ENCODE measurements at regions not wholly inside any gene's neighbourhood (a gene's known extent, or its start where the extent isn't known, plus 50 kb on each side); places are given as distances from the start of the nearest gene placed in this dataset.

DNA sequence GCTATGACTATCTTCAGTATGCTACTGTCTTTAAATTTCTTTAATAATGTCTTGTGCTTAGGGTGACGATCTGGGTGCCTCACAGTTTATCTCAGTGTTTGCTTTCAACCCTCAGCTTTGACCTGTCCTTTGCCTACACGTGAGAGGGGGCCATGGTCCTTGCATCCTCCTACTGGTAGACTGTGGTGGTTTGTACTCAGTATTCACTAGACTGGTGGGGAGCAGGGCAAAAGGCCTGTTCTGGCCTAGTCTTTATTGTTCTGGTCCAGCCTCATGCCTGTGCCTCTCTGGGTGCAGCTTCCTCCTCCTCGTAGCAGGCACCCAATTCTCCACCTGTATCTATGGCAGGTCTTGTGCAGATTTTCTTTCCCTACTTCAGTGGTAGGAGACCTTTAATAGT is 354.9 kb downstream of the CD109 start:
- no peak for TF ChIP-seq CTCF (IDR thresholded peaks at IDR 0.05; ENCODE audit: poor library complexity, severe bottlenecking)
- TF ChIP-seq SMC3 (conservative IDR thresholded peaks at IDR 0.05; ENCODE audit: poor library complexity): no peak

Measured in neural cell (in vitro differentiated cells).